GM12878 (cell line): ENCODE measurements at regions not wholly inside any gene's neighbourhood (a gene's known extent, or its start where the extent isn't known, plus 50 kb on each side); places are given as distances from the start of the nearest gene placed in this dataset.

Experiments used
- ATAC-seq: fragments of 200-7000 bp; cut with Tn5 transposase; 3 replicates; pipeline ENCODE4 v1.9.1; 2020; ENCODE audit warnings: mild to moderate bottlenecking, moderate library complexity
- BruUV-seq: library from RNA; stranded (reverse); fragments of 400-500 nt; replicated peaks from 2 replicates; lab custom pipeline; 2021; lab: Mats Ljungman, UMichigan
- CTCF ChIA-PET: fragments of 300-600 bp; sonication (Branson Sonifier 250); formaldehyde crosslinking; extraction: SDS; loops from one replicate; lab custom pipeline; 2021; ENCODE audit warnings: inconsistent platforms; lab: Yijun Ruan, JAX
- POLR2A ChIA-PET: fragments of 350-600 bp; formaldehyde crosslinking; extraction: SDS; loops from one replicate; lab custom pipeline; 2021; ENCODE audit warnings: inconsistent platforms; lab: Charles Lee
- RAD21 ChIA-PET: fragments of 300-600 bp; sonication (Branson Sonifier 250); formaldehyde crosslinking; loops from one replicate; lab custom pipeline; 2023; ENCODE audit warnings: antibody characterized with exemption; ENCODE audit not compliant: unreplicated experiment; lab: Charles Lee
- SMC1A ChIA-PET: fragments of 300-600 bp; sonication (Branson Sonifier 250); formaldehyde crosslinking; loops from one replicate; lab custom pipeline; 2023; ENCODE audit not compliant: unreplicated experiment, uncharacterized antibody; lab: Charles Lee
- DNase-seq: peaks from one replicate; pipeline ENCODE4 v3.0.0-alpha.2; 2011; ENCODE audit warnings: low read depth, low spot score
- FAIRE-seq: peaks from 3 replicates; lab custom pipeline; 2011; peaks lifted over from hg19 to GRCh38; lab: Jason Lieb, UNC
- H2AFZ ChIP-seq: 2 replicates; pipeline ENCODE4 v1.6.0; 2011; ENCODE audit warnings: low read depth, low read length, control low read depth; ENCODE audit not compliant: control insufficient read depth
- H3K27ac ChIP-seq: 2 replicates; pipeline ENCODE4 v1.5.1; 2011; ENCODE audit warnings: control low read depth; ENCODE audit not compliant: control insufficient read depth, insufficient read depth
- H3K27me3 ChIP-seq, 2 experiments: replicated peaks in 1 of 2; 2 replicates each; pipeline versions ENCODE4 v1.6.0 to v1.6.1; 2011; ENCODE audit warnings: low read length in 1 of 2; ENCODE audit not compliant: control insufficient read depth in 2 of 2, insufficient read depth in 2 of 2
- H3K36me3 ChIP-seq, 2 experiments: 2 replicates each; pipeline ENCODE4 v1.5.1; 2011; ENCODE audit warnings: low read length in 1 of 2; ENCODE audit not compliant: control insufficient read depth in 2 of 2, insufficient read depth in 2 of 2
- H3K4me1 ChIP-seq: 2 replicates; pipeline ENCODE4 v1.6.1; 2011; ENCODE audit warnings: mild to moderate bottlenecking, low read length, moderate library complexity, mixed read lengths; ENCODE audit not compliant: control insufficient read depth, insufficient read depth
- H3K4me2 ChIP-seq: 2 replicates; pipeline ENCODE4 v1.6.0; 2011; ENCODE audit warnings: control low read depth; ENCODE audit not compliant: control insufficient read depth, insufficient read depth
- H3K4me3 ChIP-seq: fragments of 200-600 bp; sonication (generic); 2 replicates; pipeline ENCODE4 v1.5.1; 2016
- H3K79me2 ChIP-seq: 2 replicates; pipeline ENCODE4 v1.6.0; 2011; ENCODE audit warnings: low read length; ENCODE audit not compliant: control insufficient read depth, insufficient read depth
- H3K9ac ChIP-seq: 2 replicates; pipeline ENCODE4 v1.8.0; 2011; ENCODE audit warnings: low read length, control low read depth, mixed read lengths; ENCODE audit not compliant: control insufficient read depth, insufficient read depth
- H3K9me3 ChIP-seq: replicated peaks from 3 replicates; pipeline ENCODE4 v1.5.1; 2011; ENCODE audit warnings: mild to moderate bottlenecking, low read length; ENCODE audit not compliant: control insufficient read depth, insufficient read depth
- H4K20me1 ChIP-seq: 2 replicates; pipeline ENCODE4 v1.6.0; 2011; ENCODE audit not compliant: control insufficient read depth, insufficient read depth
- BMI1 ChIP-seq: fragments of 450-650 bp; IDR thresholded peaks from 2 replicates; pipeline ENCODE4 v1.6.1; 2016; ENCODE audit warnings: mild to moderate bottlenecking, moderate library complexity, borderline replicate concordance
- CBX5 ChIP-seq: sonication (generic); IDR thresholded peaks from 2 replicates; pipeline ENCODE4 v1.6.1; 2016; ENCODE audit warnings: low read depth, moderate library complexity, mild to moderate bottlenecking, inconsistent platforms
- CHD1 ChIP-seq: IDR thresholded peaks from 2 replicates; pipeline ENCODE4 v1.6.1; 2012; ENCODE audit warnings: low read depth, low read length, improper control_type of control experiment
- EP300 ChIP-seq, 2 experiments: fragments of 150-350 bp in 1 of 2; IDR thresholded peaks; 2 replicates each; pipeline ENCODE4 v1.6.1; 2011 to 2012; ENCODE audit warnings: low read depth in 2 of 2, low read length in 2 of 2, borderline replicate concordance in 1 of 2, improper control_type of control experiment in 1 of 2, inconsistent platforms in 1 of 2; ENCODE audit not compliant: control insufficient read depth in 1 of 2
- HCFC1 ChIP-seq: fragments of 150-350 bp; IDR thresholded peaks from 2 replicates; pipeline ENCODE4 v1.6.1; 2014; ENCODE audit warnings: low read length
- HDAC6 ChIP-seq: fragments of 200-600 bp; sonication (generic); IDR thresholded peaks from one replicate; pipeline ENCODE4 v1.8.0; 2017; ENCODE audit warnings: antibody characterized with exemption; ENCODE audit not compliant: unreplicated experiment
- IRF4 ChIP-seq: IDR thresholded peaks from 2 replicates; pipeline ENCODE4 v1.6.1; 2011; ENCODE audit warnings: low read depth, low read length
- MEF2B ChIP-seq: fragments of 450-650 bp; IDR thresholded peaks from 2 replicates; pipeline ENCODE4 v1.6.1; 2018; ENCODE audit warnings: mild to moderate bottlenecking, moderate library complexity; ENCODE audit not compliant: partially characterized antibody, poor library complexity, severe bottlenecking
- NFXL1 ChIP-seq: fragments of 450-650 bp; IDR thresholded peaks from 2 replicates; pipeline ENCODE4 v1.6.1; 2017; ENCODE audit warnings: antibody characterized with exemption, mild to moderate bottlenecking, borderline replicate concordance
- NRF1 ChIP-seq: conservative IDR thresholded peaks from 2 replicates; pipeline ENCODE4 v1.6.1; 2011; ENCODE audit warnings: mild to moderate bottlenecking, low read depth, low read length, improper control_type of control experiment
- POLR2A ChIP-seq: IDR thresholded peaks from 2 replicates; pipeline ENCODE4 v1.6.1; 2011; ENCODE audit warnings: low read depth, mild to moderate bottlenecking, low read length
- RAD51 ChIP-seq: fragments of 450-650 bp; IDR thresholded peaks from 2 replicates; pipeline ENCODE4 v1.6.1; 2016; ENCODE audit warnings: moderate library complexity, mild to moderate bottlenecking, inconsistent platforms
- SMARCA5 ChIP-seq: fragments of 450-650 bp; IDR thresholded peaks from 2 replicates; pipeline ENCODE4 v1.6.1; 2017; ENCODE audit warnings: mild to moderate bottlenecking
- WGBS: methylation state at CpG from one replicate; pipeline ENCODE4 v1.1.6; 2016; ENCODE audit warnings: low lambda C conversion rate; ENCODE audit not compliant: insufficient replicate concordance, insufficient coverage; ENCODE audit errors: missing lambda C conversion rate; 5-methylcytosine and 5-hydroxymethylcytosine counted together
- in situ Hi-C: fragments of 300-500 bp; cut with MboI; formaldehyde crosslinking; loops from 9 replicates; pipeline ENCODE4 v1.14.3; 2018; ENCODE audit warnings: mixed read lengths
- intact Hi-C: fragments of 100-400 bp; cut with micrococcal nuclease; formaldehyde crosslinking; loops from one replicate; pipeline ENCODE4 v1.14.2; 2022; ENCODE audit not compliant: unreplicated experiment

GRCh38 chr9:11158063-11158462 lies 545.3 kb upstream of the PTPRD start:
- ChIA-PET SMC1A (interaction anchor here (0.8 kb wide), 1 partner anchor 9 kb away, joined by 3 read pairs; no protein-coding TSS in a partner anchor), RAD21 (no interaction called here), CTCF (interaction anchor here (0.7 kb wide), 1 partner anchor 384 kb away, joined by 3 read pairs; no protein-coding TSS in a partner anchor), POLR2A (no interaction called here)
- Histone ChIP-seq H3K27me3 (no peaks in the 10 kb centered on the region), H3K4me3 (no peak overlapping the region), H3K27ac (no peak overlapping the region), H3K9ac (no peak overlapping the region), H2AFZ (no peak overlapping the region), H3K4me2 (no peak overlapping the region), H3K4me1 (no peaks in the 10 kb centered on the region), H3K9me3 (no peaks in the 10 kb centered on the region), H3K36me3 (no peaks in the 10 kb centered on the region), H3K79me2 (no peaks in the 10 kb centered on the region), H4K20me1 (no peaks in the 10 kb centered on the region)
- no peak for TF ChIP-seq MEF2B
- TF ChIP-seq SMARCA5: no peak
- TF ChIP-seq RAD51: no peak
- TF ChIP-seq EP300 (IDR thresholded peaks at IDR 0.05; ENCODE audit: borderline replicate concordance in 1 of 2, control insufficient read depth in 1 of 2, low read depth in 2 of 2, low read length in 2 of 2): no peak
- no peak for TF ChIP-seq NFXL1
- TF ChIP-seq HDAC6: no peak
- TF ChIP-seq CHD1: no peak
- no peak for TF ChIP-seq HCFC1
- TF ChIP-seq IRF4: no peak
- no peak for ATAC-seq
- BruUV-seq: no TSS peak
- intact Hi-C loops: no loop called here
- no peak for FAIRE-seq
- 0% methylated on average over 1 of the region's 1 CpG for WGBS
- in situ Hi-C loops: no loop called here
- DNase-seq: no peak

- H3K4me3 ChIP-seq: no peak overlapping the region
- intact Hi-C loops: no loop called here
- H3K4me1 ChIP-seq: no peaks in the 10 kb centered on the region
- H3K27me3 ChIP-seq: no peaks in the 10 kb centered on the region
- RAD21 ChIA-PET: no interaction called here
- in situ Hi-C loops: no loop called here
- SMC1A ChIA-PET: no interaction called here
- TF ChIP-seq POLR2A: no peak
- TF ChIP-seq NRF1: no peak
- TF ChIP-seq CBX5: no peak
- no peak for TF ChIP-seq BMI1
- FAIRE-seq: no peak
- no peak overlapping the region for H3K27ac ChIP-seq
- H4K20me1 ChIP-seq: no peaks in the 10 kb centered on the region
- BruUV-seq: no TSS peak
- H3K4me2 ChIP-seq: no peak overlapping the region
- DNase-seq: no peak
- no peaks in the 10 kb centered on the region for H3K36me3 ChIP-seq
- H3K79me2 ChIP-seq: no peaks in the 10 kb centered on the region
- H3K9me3 ChIP-seq: no peaks in the 10 kb centered on the region
- no peak for ATAC-seq
- CTCF ChIA-PET: interaction anchor here (0.7 kb wide), 1 partner anchor 385 kb away, joined by 3 read pairs; no protein-coding TSS in a partner anchor
- POLR2A ChIA-PET: no interaction called here
- no peak overlapping the region for H2AFZ ChIP-seq
- no peak overlapping the region for H3K9ac ChIP-seq
Measured at GRCh38 chr9:11158676-11159075, 545.9 kb upstream of the PTPRD start.
